ENCODE measurements at regions not wholly inside any gene's neighbourhood (a gene's known extent, or its start where the extent isn't known, plus 50 kb on each side); places are given as distances from the start of the nearest gene placed in this dataset.
"Not testable (repeated sequence)": the region's sequence is repeated elsewhere in the genome, so short reads cannot be mapped to it uniquely, and the experiment has no call there.

GRCh38 chr9:7315116-7315515 is 484.5 kb downstream of the DMAC1 start:
- H3K27ac ChIP-seq (ENCODE audit: low read depth, low read length): no peak overlapping the region
- no peak overlapping the region for H3K4me3 ChIP-seq (ENCODE audit: insufficient read depth, low read length, poor library complexity, severe bottlenecking)
- no peak overlapping the region for H3K9ac ChIP-seq (ENCODE audit: low read length)
- H2AFZ ChIP-seq (ENCODE audit: low read depth, low read length, severe bottlenecking): no peak overlapping the region
- no peaks in the 10 kb centered on the region for H3K9me2 ChIP-seq (replicated peaks; ENCODE audit: insufficient read depth, low read length)
- H3K79me2 ChIP-seq (ENCODE audit: insufficient read depth, low read length): no peaks in the 10 kb centered on the region
- H3F3A ChIP-seq (ENCODE audit: insufficient read depth): no peaks in the 10 kb centered on the region
- H3K27me3 ChIP-seq (ENCODE audit: low read length): no peaks in the 10 kb centered on the region
- H3K9me3 ChIP-seq (ENCODE audit: insufficient read depth, low read length): peaks cover 16% of the 10 kb centered on the region; the same call in 1 of the 2 replicates
- no peak overlapping the region for H3K4me2 ChIP-seq (ENCODE audit: low read depth, low read length, poor library complexity, severe bottlenecking)
- TF ChIP-seq EZH2phosphoT487 (conservative IDR thresholded peaks at IDR 0.05; ENCODE audit: low read length): no peak
- TF ChIP-seq CTCF (IDR thresholded peaks at IDR 0.05; ENCODE audit: insufficient read depth, low read length, poor library complexity, severe bottlenecking): no peak
- no peaks in the 10 kb centered on the region for H3K36me3 ChIP-seq (ENCODE audit: low read length)
- H4K20me1 ChIP-seq (ENCODE audit: low read depth, low read length): no peaks in the 10 kb centered on the region

GRCh38 chr9:7313389-7313788 is 486.2 kb downstream of the DMAC1 start:
- TF ChIP-seq EZH2phosphoT487 (conservative IDR thresholded peaks at IDR 0.05; ENCODE audit: low read length) (no peak), CTCF (IDR thresholded peaks at IDR 0.05; ENCODE audit: insufficient read depth, low read length, poor library complexity, severe bottlenecking) (no peak)
- Histone ChIP-seq H3K36me3 (ENCODE audit: low read length) (no peaks in the 10 kb centered on the region), H3K9ac (ENCODE audit: low read length) (no peak overlapping the region), H2AFZ (ENCODE audit: low read depth, low read length, severe bottlenecking) (no peak overlapping the region), H3K9me3 (ENCODE audit: insufficient read depth, low read length) (peaks cover 22% of the 10 kb centered on the region; the same call in 1 of the 2 replicates), H3F3A (ENCODE audit: insufficient read depth) (no peaks in the 10 kb centered on the region), H3K4me2 (ENCODE audit: low read depth, low read length, poor library complexity, severe bottlenecking) (no peak overlapping the region), H3K9me2 (replicated peaks; ENCODE audit: insufficient read depth, low read length) (no peaks in the 10 kb centered on the region), H3K4me3 (ENCODE audit: insufficient read depth, low read length, poor library complexity, severe bottlenecking) (no peak overlapping the region), H3K27me3 (ENCODE audit: low read length) (no peaks in the 10 kb centered on the region), H4K20me1 (ENCODE audit: low read depth, low read length) (no peaks in the 10 kb centered on the region), H3K79me2 (ENCODE audit: insufficient read depth, low read length) (no peaks in the 10 kb centered on the region), H3K27ac (ENCODE audit: low read depth, low read length) (no peak overlapping the region)

DNA sequence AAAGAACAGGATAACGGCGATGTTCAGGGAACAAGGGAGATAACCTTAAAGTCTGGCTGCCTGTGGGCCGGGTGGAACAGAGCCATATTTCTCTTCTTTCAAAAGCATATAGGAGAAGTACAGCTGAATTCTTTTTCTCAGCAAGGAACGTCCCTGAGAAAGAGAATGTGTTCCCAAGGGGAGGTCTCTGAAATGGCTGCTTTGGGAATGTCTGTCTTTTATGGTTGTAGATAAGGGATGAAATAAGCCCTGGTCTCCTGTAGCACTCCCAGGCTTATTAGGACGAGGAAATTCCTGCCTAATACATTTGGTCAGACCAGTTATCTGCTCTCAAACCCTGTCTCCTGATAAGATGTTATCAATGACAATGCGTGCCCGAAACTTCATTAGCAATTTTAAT is 490.5 kb downstream of the DMAC1 start:
- not testable (repeated sequence) for H2AFZ ChIP-seq (ENCODE audit: low read depth, low read length, severe bottlenecking); H4K20me1 ChIP-seq (ENCODE audit: low read depth, low read length); H3K36me3 ChIP-seq (ENCODE audit: low read length); H3K79me2 ChIP-seq (ENCODE audit: insufficient read depth, low read length); H3K9ac ChIP-seq (ENCODE audit: low read length); H3K9me2 ChIP-seq (replicated peaks; ENCODE audit: insufficient read depth, low read length); H3K27me3 ChIP-seq (ENCODE audit: low read length); H3K4me3 ChIP-seq (ENCODE audit: insufficient read depth, low read length, poor library complexity, severe bottlenecking); H3F3A ChIP-seq (ENCODE audit: insufficient read depth); H3K27ac ChIP-seq (ENCODE audit: low read depth, low read length); H3K4me2 ChIP-seq (ENCODE audit: low read depth, low read length, poor library complexity, severe bottlenecking)
- peaks cover 22% of the 10 kb centered on the region; the same call in 1 of the 2 replicates for H3K9me3 ChIP-seq (ENCODE audit: insufficient read depth, low read length)

DNA sequence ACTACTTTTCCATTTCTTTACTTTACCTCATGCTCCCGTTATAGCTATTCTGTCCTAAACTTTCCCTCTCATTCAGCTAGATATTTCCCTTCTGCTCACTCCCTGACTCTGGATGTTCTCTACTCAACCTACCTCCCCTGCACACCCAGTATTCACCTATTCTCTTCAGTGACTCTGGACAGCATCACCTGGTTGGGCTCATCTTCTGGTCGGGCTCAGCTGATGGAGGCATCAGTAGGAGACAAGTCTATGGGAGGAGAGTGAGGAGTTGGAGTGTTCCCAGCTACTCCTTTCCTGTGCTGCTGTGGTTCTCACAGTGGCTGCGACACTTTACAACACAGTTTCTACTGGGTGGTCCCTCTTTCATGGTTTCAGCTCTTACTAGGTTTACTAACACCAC is 493.9 kb downstream of the DMAC1 start:
- H3K79me2 ChIP-seq (ENCODE audit: insufficient read depth, low read length): no peaks in the 10 kb centered on the region
- H4K20me1 ChIP-seq (ENCODE audit: low read depth, low read length): no peaks in the 10 kb centered on the region
- no peak overlapping the region for H3K4me2 ChIP-seq (ENCODE audit: low read depth, low read length, poor library complexity, severe bottlenecking)
- no peak overlapping the region for H3K4me3 ChIP-seq (ENCODE audit: insufficient read depth, low read length, poor library complexity, severe bottlenecking)
- no peak overlapping the region for H3K27ac ChIP-seq (ENCODE audit: low read depth, low read length)
- no peak overlapping the region for H2AFZ ChIP-seq (ENCODE audit: low read depth, low read length, severe bottlenecking)
- H3F3A ChIP-seq (ENCODE audit: insufficient read depth): no peaks in the 10 kb centered on the region
- no peaks in the 10 kb centered on the region for H3K27me3 ChIP-seq (ENCODE audit: low read length)
- H3K9me3 ChIP-seq (ENCODE audit: insufficient read depth, low read length): peaks cover 11% of the 10 kb centered on the region; the same call in 1 of the 2 replicates
- no peak overlapping the region for H3K9ac ChIP-seq (ENCODE audit: low read length)
- no peaks in the 10 kb centered on the region for H3K9me2 ChIP-seq (replicated peaks; ENCODE audit: insufficient read depth, low read length)
- H3K36me3 ChIP-seq (ENCODE audit: low read length): no peaks in the 10 kb centered on the region
- no peak for TF ChIP-seq CTCF (IDR thresholded peaks at IDR 0.05; ENCODE audit: insufficient read depth, low read length, poor library complexity, severe bottlenecking)
- no peak for TF ChIP-seq EZH2phosphoT487 (conservative IDR thresholded peaks at IDR 0.05; ENCODE audit: low read length)

All from SU-DHL-6 (cell line).